ENCODE measurements at regions not wholly inside any gene's neighbourhood (a gene's known extent, or its start where the extent isn't known, plus 50 kb on each side); places are given as distances from the start of the nearest gene placed in this dataset.

- DNase-seq (ENCODE audit: low read depth), result no peak
- TF ChIP-seq CTCF (IDR thresholded peaks at IDR 0.05; ENCODE audit: low read depth, low read length, missing control alignments), result no peak
- no peak overlapping the region for H3K4me3 ChIP-seq (ENCODE audit: low read depth, low read length)
These were observed 67.3 kb upstream of the EED start for GRCh38 chr11:86177302-86177701.

- no peak for DNase-seq (ENCODE audit: low read depth)
- H3K4me3 ChIP-seq (ENCODE audit: low read depth, low read length), result no peak overlapping the region
- TF ChIP-seq CTCF (IDR thresholded peaks at IDR 0.05; ENCODE audit: low read depth, low read length, missing control alignments), result no peak
These were observed 68.2 kb upstream of the EED start for GRCh38 chr11:86176165-86176884.

- no peak overlapping the region for H3K4me3 ChIP-seq (ENCODE audit: low read depth, low read length)
- DNase-seq (ENCODE audit: low read depth), result no peak
- TF ChIP-seq CTCF (IDR thresholded peaks at IDR 0.05; ENCODE audit: low read depth, low read length, missing control alignments), result no peak
These were observed 68.9 kb upstream of the EED start for GRCh38 chr11:86175626-86176025.

GRCh38 chr11:86175191-86175590 lies 69.4 kb upstream of the EED start:
- H3K4me3 ChIP-seq (ENCODE audit: low read depth, low read length), result no peak overlapping the region
- DNase-seq (ENCODE audit: low read depth), result no peak
- TF ChIP-seq CTCF (IDR thresholded peaks at IDR 0.05; ENCODE audit: low read depth, low read length, missing control alignments), result no peak

GRCh38 chr11:86174101-86175046 lies 70.2 kb upstream of the EED start:
- TF ChIP-seq CTCF (IDR thresholded peaks at IDR 0.05; ENCODE audit: low read depth, low read length, missing control alignments), result no peak
- no peak overlapping the region for H3K4me3 ChIP-seq (ENCODE audit: low read depth, low read length)
- no peak for DNase-seq (ENCODE audit: low read depth)

- no peak for TF ChIP-seq CTCF (IDR thresholded peaks at IDR 0.05; ENCODE audit: low read depth, low read length, missing control alignments)
- DNase-seq (ENCODE audit: low read depth), result no peak
- no peak overlapping the region for H3K4me3 ChIP-seq (ENCODE audit: low read depth, low read length)
These were observed 71.7 kb upstream of the EED start for GRCh38 chr11:86172894-86173293.
